ENCODE measurements at regions not wholly inside any gene's neighbourhood (a gene's known extent, or its start where the extent isn't known, plus 50 kb on each side); places are given as distances from the start of the nearest gene placed in this dataset.

GRCh38 chr3:124272605-124273151 is 280.8 kb upstream of the ROPN1 start:
- H3K4me3 ChIP-seq (ENCODE audit: low read depth in 1 of 3, low read length in 3 of 3), result no peak overlapping the region
- H3K9me3 ChIP-seq (ENCODE audit: control insufficient read depth in 4 of 4, low read length in 3 of 4), result no peaks in the 10 kb centered on the region
- peaks cover 0 to 2% (median 1%) of the 10 kb centered on the region in 4 donors for H3K4me1 ChIP-seq (ENCODE audit: control insufficient read depth in 4 of 4, insufficient read depth in 4 of 4, low read length in 3 of 4)
- no peaks in the 10 kb centered on the region for H3K36me3 ChIP-seq (ENCODE audit: control insufficient read depth in 4 of 4, insufficient read depth in 3 of 4, low read depth in 1 of 4, low read length in 3 of 4)
- DNase-seq (ENCODE audit: low spot score), result no peak
- WGBS, result 88% methylated on average over 6 of the region's 6 CpGs
- H3K27me3 ChIP-seq (ENCODE audit: control insufficient read depth in 4 of 4, insufficient read depth in 4 of 4, low read length in 3 of 4), result no peaks in the 10 kb centered on the region
- H3K9ac ChIP-seq (ENCODE audit: low read depth in 1 of 2, low read length in 2 of 2), result no peak overlapping the region
- no peak overlapping the region for H3K27ac ChIP-seq (ENCODE audit: low read depth in 1 of 2, low read length in 2 of 2)
- TF ChIP-seq MAX (IDR thresholded peaks at IDR 0.05) (no peak), NR2F2 (IDR thresholded peaks at IDR 0.05) (peak; percentile 65)

GRCh38 chr3:124273651-124274050 is 281.7 kb upstream of the ROPN1 start:
- Histone ChIP-seq H3K27me3 (ENCODE audit: control insufficient read depth in 4 of 4, insufficient read depth in 4 of 4, low read length in 3 of 4) (no peaks in the 10 kb centered on the region), H3K4me3 (ENCODE audit: low read depth in 1 of 3, low read length in 3 of 3) (no peak overlapping the region), H3K4me1 (ENCODE audit: control insufficient read depth in 4 of 4, insufficient read depth in 4 of 4, low read length in 3 of 4) (peaks cover 0 to 2% (median 1%) of the 10 kb centered on the region in 4 donors), H3K9ac (ENCODE audit: low read depth in 1 of 2, low read length in 2 of 2) (no peak overlapping the region), H3K36me3 (ENCODE audit: control insufficient read depth in 4 of 4, insufficient read depth in 3 of 4, low read depth in 1 of 4, low read length in 3 of 4) (no peaks in the 10 kb centered on the region), H3K27ac (ENCODE audit: low read depth in 1 of 2, low read length in 2 of 2) (no peak overlapping the region), H3K9me3 (ENCODE audit: control insufficient read depth in 4 of 4, low read length in 3 of 4) (no peaks in the 10 kb centered on the region)
- 98% methylated on average over 3 of the region's 3 CpGs for WGBS
- no peak for DNase-seq (ENCODE audit: low spot score)
- no peak for TF ChIP-seq FOXA2 (IDR thresholded peaks at IDR 0.05)
- TF ChIP-seq MAX (IDR thresholded peaks at IDR 0.05), result no peak
- TF ChIP-seq HNF4G (IDR thresholded peaks at IDR 0.05), result no peak
- no peak for TF ChIP-seq CTCF (IDR thresholded peaks at IDR 0.05; ENCODE audit: low read depth, low read length, missing input control)
- TF ChIP-seq EGR1 (IDR thresholded peaks at IDR 0.05; ENCODE audit: low read depth in 2 of 2), result no peak
- TF ChIP-seq ATF3 (IDR thresholded peaks at IDR 0.05), result no peak
- no peak for TF ChIP-seq RXRA (IDR thresholded peaks at IDR 0.05)
- no peak for TF ChIP-seq JUND (IDR thresholded peaks at IDR 0.05)
- TF ChIP-seq GABPA (IDR thresholded peaks at IDR 0.05 in 1 of 2, conservative IDR thresholded peaks at IDR 0.05 in 1 of 2), result no peak
- TF ChIP-seq TAF1 (conservative IDR thresholded peaks at IDR 0.05), result no peak
- no peak for TF ChIP-seq NR2F2 (IDR thresholded peaks at IDR 0.05)
- no peak for TF ChIP-seq ZBTB33 (IDR thresholded peaks at IDR 0.05)
- no peak for TF ChIP-seq HNF4A (conservative IDR thresholded peaks at IDR 0.05)
- TF ChIP-seq REST (IDR thresholded peaks at IDR 0.05), result no peak

Data from liver (tissue), 8 donors.